SKM-1 (cell line): ENCODE measurements at regions not wholly inside any gene's neighbourhood (a gene's known extent, or its start where the extent isn't known, plus 50 kb on each side); places are given as distances from the start of the nearest gene placed in this dataset.

Experiments
- DNase-seq: peaks from one replicate; lab custom pipeline; 2025; ENCODE audit not compliant: unreplicated experiment; lab: John Stamatoyannopoulos, UW

DNA sequence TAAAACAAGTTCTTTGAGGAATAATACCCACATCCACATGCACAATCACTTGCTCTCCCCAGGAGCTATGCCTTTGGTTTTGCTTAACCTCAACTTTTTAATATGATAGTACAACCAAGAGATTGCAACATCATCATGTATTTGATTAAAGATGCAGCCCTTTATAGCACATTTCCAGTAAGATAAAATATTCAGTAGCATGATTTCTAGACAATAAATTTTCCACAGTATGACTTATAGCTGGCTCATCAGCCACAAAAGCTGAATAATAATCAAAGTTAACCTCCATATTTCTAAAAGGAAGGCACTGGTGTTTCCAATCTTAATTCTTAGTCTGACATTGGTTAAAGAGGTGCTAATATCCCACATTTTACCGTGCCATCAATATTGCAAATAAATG, 622.5 kb downstream of the TBL1XR1 start:
- no peak for DNase-seq

DNA sequence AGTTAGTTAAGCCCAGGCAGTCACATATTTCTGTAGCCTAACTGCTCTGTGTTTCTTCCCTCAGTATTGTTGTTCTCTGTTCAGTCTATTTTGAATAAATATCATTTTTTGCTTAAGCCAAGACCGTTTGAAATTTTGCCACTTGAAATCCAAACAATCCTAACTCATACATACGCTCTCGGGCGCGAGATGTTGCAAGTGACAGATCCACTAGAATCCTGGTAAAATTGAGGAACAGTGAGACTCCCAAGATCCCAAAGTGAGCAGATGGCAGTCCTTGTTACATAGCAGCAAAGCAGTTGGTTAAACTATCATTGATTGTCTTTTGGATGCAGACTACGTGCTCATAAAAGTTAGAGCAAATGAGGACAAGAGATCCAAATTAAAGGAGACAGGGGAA, 625.4 kb downstream of the TBL1XR1 start:
- DNase-seq: no peak

DNA sequence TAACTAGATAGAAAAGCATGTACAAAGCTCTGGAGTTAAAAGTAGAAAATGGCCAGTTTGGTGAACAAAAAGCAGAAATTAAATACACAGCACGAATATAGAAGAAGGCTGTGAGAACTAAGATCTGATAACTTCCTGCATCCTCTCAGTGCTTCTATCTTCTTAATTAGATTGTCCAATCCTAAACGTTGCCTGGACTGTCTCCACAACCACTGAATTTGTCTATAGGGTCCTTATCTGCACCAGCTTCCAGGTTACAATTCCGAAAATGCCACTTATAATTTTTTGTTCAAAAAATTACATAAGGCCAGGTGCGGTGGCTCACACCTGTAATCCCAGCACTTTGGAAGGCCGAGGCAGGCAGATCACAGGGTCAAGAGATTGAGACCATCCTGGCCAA, 626.3 kb downstream of the TBL1XR1 start:
- DNase-seq: no peak

DNA sequence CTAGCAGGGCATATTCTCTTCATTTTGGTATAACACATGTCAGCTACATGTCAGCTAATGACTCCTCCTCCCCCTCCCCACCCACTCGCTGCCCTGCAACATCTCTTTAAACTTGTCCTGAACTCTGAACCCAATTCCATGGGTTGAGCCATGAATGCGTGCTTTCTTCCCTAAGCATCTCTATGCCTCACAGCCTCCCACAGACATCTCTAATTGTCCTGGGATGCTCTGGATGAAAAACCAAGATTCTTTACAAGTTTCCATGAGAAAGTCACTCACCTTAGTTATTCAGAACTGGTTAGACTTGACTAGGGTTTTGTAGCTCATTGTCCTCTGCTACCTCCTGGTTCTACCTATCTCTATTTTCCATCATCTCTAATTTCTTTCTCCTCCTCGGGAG, 629.1 kb downstream of the TBL1XR1 start:
- no peak for DNase-seq

DNA sequence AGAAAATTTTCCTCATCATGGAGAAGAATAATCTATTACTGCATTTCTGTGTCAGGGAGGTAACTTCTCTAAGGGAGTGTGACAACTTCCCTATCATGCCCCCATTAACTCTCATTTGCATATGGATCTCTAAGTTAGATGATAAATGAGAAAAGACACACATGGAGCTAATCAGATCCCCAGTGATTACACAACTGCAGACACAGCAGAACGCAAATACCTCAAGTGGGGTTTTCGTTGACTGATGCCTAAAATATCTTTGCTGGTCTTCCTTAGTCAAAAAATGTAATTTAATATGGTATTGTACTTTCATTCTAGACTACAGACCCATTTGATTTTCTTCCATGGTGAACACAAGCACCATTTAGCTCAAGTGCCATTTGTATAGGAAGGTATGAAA, 630.5 kb downstream of the TBL1XR1 start:
- no peak for DNase-seq

DNA sequence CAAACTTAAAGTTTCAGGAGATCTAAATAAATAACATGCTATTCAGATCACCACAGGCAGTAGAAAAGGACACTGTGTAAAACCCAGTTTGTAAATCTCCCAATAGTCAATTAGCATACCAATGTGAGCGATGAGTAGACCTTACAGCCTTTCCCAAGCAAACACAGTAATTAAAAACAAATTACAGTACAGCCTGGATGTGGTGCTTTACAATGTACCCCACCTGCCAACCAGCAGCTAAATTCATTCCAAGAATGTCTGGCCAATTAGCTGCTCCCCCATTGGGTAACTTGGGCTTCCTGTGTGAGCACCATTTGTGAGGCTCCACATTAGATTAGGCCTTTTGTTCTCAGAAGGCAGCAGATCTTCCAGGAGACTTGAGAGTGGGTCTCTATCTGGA, 635.0 kb downstream of the TBL1XR1 start:
- no peak for DNase-seq

DNA sequence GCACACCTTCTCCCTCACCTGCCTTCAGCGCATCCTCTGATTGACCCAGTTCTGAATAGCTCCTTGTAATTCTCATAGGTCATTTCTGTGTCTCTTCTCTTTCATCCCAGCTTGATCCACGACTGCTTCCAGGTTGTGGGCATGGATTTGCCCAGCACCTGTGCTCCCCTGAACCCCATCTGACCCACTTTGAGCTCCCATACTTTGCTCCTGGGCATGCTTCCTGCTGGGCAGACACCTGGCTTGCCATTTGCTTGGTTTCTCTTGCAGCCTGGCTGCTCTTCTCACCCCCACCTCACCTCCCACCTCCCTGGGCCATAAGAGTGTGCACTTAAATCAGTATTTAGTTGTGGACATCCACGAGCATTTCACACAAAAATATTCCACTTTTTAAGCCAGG, 635.5 kb downstream of the TBL1XR1 start:
- DNase-seq: no peak

DNA sequence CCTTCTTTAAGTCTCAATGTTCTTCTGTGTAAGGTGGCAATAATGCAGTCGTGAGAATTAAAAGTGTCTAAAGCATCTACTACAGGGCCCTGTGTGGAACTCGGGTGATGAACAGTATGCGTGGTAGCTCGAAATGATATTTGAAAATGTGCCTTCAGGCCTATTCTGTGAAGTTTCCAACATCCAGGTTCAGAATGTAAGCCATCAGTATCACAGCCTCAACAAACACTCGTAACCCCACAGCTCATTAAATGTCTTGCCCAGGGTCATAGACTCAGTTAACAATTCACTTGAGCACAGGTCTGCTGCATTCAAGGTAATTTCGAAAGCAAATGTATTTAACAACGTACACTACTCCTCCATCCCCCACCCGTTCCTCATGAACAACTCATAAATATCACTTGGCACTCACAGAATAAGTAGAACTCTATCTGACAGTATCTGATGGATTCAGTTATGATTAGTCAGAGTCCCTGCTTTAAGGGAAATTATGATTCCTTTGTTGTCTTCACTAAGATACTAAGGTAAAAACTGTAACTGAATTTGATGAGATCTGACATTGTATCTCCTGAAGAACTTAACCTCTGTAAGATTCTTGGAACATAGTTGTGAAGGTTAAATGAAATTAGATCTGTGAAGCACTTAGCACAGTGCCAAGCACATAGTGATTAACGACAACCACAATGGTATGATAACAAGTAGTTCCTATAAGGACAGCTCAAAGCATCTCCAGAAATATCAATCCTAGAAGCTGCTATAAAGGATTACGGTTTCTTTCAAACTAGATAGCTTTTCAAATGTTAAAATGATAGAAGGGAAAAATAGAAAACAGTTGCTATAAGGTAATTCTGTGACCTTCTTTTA, 642.3 kb downstream of the TBL1XR1 start:
- DNase-seq: no peak

DNA sequence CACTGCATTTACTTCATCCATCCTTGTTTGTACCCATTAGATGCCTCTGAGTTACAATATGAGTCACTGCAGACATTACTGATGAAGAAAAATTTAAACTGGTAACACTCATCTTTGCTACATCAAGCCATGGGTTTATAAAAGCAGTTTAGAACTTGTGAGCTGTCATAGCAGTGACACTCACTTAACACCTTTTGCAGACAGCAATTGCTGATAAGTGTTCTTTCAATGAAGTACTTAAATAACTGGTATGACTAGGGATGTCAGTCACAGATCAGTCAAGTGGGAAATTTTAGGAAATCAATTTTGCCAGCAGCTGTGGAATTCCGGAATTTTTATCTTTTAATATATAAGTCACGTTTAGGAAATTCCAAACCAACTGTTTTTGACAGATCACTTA, 643.0 kb downstream of the TBL1XR1 start:
- DNase-seq: no peak

DNA sequence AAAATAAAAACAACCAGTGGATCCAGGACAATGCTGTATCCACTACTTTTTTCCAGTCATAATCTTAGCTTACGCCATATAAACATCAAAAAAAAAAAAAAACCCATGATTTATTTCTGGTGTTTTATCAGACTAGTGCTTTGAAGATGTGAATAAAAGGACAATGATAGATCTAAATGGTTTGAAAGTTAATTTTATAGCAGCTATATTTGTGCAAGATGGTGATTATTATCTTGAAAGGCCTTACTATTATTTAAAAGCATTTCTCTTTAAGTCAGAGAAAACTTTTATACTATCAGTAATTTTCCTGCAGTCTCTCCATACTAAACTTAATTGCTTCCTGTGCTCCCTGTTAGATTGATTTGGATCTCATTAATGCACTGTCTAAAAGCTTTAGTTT, 670.3 kb downstream of the TBL1XR1 start:
- DNase-seq: no peak

DNA sequence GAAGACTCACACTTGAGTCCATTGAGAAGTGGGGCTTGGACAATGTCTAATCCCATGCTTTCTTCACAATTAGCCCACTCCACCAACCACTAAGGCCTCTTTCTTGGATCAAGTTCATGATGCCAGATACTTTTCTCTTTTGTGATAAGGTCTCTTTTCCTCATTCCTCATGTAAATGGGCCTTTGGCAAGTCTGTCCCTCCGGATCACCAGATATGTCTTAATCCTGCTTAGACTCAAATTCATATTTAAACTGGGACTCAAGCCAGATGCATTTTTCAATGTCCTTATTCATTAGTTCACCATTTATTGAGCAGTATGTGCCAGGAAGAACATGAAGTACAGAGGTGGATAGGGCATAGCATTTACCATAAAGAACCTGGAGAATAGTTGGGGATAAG, 671.1 kb downstream of the TBL1XR1 start:
- DNase-seq: no peak

DNA sequence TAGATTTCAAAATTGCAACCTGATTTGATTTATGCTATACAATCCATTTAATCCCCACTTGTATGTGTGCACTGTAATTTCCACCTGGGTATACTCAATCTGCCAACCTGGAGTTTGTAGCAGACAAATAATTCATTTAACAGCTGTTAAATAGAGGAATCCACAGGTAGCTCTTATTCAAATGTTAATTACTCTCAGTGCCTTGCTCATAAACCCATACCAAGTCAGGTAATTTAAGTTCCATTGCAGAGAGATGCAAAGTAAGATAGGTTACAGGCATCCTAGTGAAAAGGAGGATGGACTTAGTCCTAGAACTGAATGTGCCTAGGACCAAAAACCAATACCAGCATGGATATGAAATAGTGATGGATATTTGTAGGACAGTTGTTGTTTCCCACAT, 674.2 kb downstream of the TBL1XR1 start:
- no peak for DNase-seq

DNA sequence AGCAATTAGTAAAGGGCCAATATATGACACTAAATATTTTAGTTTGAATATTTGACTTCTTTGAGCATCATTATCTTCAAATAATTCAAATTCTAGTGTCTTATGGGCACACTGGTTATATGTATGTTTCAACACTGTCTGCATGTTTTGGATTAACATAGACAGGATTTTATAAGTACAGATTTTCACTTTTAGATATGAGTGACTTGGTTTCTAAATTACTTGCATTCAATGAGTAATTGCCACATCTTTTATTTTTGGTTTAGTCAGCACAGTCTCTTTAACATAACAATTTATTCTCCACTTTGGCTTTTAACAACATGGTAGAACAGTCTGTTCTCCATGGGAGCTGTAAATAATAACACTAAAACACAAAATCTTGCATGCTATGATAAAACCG, 674.8 kb downstream of the TBL1XR1 start:
- DNase-seq: no peak

DNA sequence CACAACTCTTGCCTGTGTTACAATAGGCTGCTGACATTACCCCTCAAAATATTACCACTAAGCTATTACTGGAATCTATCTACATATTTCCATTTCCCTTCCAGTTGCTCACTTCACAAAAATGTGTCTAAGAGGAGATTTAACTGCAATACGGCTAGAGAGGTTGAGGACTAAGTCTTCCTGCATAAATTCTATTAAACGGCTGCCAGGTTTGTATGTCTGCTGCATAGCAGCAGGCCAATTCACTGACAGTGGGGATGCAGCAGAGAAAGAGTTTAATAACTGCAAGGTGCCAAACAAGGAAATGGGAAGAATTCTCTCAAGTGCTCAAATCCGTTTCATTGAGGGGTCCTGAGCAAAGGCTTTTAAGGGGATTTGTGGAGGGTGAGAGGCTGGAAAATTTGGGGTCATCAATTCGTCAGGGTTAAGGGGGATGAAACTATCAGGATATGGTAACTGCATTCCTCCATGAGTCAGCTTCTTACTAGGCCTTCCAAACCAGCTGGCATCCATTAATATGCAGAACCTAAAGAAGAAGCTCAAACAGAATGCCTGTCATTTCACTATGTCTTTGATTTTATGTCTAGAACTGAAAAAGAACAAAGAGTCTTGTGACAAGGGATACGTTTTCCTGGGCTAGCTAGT, 675.6 kb downstream of the TBL1XR1 start:
- no peak for DNase-seq

DNA sequence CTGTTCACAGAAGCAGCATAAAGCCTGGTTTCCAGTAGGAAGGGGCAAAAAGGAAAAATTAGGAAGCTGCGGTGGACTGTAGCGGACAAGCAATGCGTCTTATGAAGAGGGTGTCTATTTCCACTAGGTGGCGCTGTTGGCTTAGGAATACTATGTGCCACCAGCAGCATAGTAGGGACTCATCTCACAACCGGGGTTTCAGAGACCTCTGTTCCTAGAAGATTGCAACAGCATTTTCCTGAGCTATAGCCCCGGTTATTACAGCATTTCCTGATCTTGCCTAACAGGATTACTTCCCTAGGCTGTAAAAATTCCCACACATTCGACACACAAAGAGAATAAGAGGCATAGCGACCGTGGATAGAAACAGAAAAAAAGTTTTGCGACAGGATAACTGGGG, 683.0 kb downstream of the TBL1XR1 start:
- no peak for DNase-seq

DNA sequence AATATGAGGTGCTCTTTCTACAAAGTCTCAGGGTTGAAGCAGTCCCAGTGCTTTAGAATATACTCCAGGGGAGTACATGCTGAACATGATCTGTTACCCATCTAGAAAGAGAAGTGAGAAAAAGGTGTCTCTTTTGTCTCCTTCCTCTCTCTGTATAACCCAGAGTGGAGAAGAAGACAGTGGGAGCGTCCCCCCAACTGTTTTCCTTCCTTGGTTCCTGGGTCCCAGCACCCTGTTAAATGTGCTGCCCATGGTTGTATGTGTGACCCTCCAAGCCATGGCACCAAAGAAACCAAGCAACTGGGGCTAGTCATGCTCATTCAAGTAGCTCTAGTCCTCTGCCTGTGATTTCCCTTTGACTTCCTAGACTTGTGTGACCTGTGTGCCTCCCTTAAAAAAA, 683.7 kb downstream of the TBL1XR1 start:
- DNase-seq: no peak

DNA sequence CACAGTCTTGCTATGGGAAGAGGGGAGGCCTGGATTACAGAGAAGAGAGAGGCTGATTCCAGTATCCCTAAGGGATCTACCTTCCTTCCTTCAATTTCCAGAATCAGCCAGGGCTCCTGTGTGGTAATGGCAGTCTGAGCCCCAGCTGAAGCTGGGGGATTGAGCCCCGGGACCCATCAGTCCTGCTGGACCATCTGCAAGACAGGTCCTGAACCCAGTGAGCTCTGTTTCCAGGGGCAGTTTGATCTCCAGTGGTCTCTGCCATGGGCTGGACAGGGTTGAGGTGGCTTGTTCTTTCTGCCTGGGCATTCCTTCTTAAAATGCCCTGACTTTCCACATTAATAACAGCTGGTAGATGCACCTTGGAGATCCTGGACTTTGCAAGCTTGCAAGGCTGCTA, 685.2 kb downstream of the TBL1XR1 start:
- DNase-seq: no peak

DNA sequence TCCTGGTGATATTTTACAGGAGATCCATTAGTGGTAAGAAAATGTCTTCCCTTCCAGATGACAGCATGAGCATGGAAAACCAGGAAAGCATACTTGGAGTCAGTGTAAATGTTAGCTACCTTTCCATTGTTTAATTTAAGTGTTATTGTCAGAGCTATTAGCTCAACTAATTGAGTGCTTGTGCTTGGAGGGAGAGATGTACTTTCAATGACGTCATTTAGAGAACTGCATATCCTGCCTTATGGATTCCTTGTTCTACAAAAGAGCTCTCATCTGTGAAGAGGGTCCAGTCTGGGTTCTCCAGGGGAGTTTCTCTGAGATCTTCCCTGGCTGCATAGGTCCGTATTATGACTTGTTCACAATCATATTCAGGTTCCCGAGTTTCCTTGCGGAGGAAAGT, 687.2 kb downstream of the TBL1XR1 start:
- DNase-seq: no peak

DNA sequence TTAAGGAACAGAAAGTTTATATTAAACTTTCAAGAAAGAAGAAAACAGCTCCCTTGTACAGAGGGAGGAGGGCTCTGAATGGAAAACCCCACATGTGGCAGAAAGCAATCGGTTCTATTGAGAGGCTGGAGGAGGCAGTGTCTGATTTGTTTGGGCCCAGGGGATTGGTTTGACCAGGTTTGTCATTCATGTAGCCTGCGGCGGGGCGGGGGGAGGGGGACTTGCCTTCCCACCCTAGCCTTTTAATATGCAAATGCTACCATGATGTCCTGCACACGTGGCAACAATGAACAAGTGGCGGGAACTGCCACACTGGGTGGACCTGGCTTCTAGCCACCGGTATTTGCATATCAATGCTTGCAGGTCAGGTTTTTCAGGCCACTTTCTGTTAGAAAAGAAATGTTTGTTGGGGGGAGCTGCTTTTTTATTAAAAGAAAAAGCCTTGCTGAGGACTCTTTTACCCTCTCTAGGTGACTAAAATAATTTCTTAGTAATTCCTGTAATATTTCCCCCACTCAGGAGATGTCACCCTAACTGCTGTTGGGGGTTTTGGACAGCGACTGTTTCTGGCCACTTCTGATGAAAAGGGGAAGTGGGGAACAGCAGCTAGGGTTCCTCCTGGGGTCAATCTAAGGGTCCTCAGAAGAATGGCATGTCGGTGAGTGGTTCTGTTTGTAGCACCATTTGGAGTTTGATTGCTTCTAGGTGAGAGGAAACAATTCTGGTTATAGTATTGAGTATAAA, 691.2 kb downstream of the TBL1XR1 start:
- DNase-seq: no peak

DNA sequence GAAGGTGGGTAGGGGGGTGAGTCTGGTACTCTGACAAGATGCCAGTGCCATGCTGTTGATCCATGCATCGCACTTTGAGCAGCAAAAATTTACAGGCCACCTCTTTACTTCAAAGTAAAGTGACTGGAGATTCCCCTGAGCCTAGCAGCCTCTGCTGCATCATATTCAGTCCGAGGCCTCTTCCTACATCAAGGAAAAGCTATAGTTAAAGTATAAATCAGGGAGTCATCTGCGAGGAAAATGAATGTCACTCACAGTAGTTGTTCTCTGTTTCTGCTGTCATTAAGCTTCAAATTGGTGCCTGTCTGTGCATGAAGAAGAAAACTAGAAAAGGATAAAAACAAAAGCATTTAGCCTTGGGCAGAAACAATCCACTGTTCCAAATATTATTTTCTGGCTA, 706.2 kb downstream of the TBL1XR1 start:
- no peak for DNase-seq

DNA sequence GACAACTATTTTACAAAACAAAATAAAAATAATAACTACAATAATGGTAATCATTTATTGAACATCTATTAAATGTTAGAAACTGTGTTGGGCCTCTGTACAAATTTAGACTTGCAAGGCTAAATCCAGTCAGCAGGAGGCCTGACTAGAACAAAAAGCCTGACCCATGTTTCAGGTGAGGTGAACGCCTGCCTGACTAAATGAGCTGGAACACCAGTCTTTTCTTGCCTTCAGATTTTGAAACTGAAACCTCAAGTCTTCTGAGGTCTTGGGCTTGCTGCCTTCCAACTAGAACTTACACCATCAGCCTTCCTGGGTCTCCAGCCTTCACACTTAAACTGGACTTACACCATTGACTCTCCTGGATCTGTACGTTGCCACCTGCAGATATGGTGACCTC, 706.9 kb downstream of the TBL1XR1 start:
- no peak for DNase-seq

DNA sequence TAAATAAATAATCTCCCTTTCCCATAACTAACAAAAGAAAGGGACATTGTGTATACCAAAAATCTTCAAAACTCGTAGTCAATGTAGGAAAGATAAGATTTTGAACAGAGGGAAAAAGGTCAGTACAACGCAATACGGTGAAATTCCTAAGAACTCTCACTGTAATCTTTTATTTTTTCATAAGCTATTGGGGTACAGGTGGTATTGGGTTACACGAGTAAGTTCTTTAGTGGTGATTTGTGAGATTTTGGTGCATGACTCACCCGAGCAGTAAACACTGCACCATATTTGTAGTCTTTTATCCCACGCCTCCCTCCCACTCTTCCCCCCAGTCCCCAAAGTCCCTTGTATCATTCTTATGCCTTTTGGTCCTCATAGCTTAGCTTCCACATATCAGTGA, 718.0 kb downstream of the TBL1XR1 start:
- DNase-seq: no peak
